ENCODE measurements at regions not wholly inside any gene's neighbourhood (a gene's known extent, or its start where the extent isn't known, plus 50 kb on each side); places are given as distances from the start of the nearest gene placed in this dataset.

DNA sequence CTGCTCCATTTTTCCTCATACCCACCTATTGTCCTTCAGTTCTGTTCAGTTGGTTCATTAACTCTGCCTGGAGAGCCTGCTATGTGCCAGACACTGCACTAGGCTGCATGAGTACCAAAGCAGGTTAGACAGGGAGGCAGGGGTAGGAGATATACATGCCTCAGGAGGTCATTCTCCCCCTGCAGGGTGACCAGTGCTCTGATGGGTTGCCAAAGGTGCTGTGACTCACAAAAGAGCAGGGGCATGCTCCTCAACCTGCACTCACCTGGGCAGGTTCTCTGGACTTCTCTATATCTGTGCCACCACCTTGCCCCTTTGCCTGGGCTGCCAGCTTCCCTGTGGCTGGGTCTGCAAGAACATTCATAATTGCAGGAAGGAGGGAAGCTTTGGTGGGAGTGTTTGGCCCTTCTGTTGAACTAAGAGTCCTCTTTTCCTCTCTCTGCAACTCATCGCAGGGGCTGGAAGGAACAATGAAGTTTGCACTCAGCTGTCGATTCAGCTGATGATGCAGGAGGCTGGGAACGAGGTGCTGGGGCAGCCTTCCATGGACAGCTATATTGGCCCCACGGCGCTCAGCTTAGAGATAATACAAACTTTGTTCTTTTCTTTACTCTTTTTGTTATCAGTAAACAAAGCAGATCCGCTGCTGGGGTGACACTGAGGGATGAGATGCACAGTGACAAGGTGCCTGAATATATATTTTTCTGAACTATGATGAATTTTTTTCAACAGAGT lies 356.4 kb upstream of the PLXNA2 start:
- no peak for DNase-seq

DNA sequence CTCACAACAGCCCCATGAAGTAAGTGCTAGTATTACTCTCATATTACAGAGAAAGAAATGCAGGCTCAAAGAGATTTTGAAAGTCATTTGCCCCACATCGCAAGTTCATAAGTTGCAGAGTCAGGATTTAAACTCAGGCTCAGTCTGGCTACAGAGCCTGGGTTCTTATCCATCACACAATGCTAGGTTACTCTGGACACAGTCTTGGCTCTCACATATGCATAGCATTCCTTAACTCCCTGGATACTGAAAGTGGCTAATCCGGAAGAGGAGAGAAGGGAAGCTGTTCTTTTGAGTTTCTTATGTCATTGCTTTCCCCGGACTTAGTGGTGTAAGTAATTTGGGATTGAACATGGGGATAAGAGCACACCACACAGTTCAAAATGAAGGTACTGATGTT lies 357.4 kb upstream of the PLXNA2 start:
- DNase-seq = no peak

DNA sequence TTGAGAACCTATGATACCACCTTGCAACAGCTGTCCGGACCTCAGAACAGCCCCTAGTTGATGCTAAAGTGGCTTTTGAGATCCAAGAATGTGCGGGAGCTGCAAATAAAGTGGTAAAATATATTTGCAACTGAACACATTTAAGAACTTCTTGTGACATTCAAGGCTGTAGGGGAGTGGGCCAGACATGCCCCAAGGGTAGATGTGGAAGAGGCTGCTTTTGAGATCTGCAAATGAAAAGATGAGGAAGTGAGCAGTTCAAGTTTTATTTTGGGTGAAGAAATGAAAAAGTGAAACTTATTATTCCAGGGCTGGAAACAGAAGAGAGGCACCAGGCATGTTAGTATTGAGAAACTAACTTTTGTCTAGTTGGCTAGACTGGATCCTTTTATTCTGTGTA lies 359.5 kb upstream of the PLXNA2 start:
- no peak for DNase-seq

DNA sequence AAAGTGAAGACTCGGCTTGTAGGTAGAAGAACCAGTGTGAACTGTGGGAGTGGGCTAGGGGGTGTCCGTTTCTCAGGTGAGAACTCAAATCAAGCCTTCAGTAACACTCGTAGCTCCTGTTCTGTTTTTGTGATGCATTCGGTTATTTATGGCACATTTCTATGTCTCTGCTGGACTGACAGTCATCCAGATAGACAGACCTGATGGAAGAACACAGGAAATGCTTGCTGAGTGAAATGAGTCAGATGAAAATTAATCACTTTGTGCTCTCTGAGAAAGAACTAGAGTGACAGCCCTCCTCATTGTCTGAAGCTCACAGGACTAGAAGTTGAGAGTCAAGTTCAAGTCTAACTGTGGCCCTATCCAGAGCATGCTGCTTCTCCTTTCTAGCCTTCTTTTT lies 360.1 kb upstream of the PLXNA2 start:
- DNase-seq = no peak

DNA sequence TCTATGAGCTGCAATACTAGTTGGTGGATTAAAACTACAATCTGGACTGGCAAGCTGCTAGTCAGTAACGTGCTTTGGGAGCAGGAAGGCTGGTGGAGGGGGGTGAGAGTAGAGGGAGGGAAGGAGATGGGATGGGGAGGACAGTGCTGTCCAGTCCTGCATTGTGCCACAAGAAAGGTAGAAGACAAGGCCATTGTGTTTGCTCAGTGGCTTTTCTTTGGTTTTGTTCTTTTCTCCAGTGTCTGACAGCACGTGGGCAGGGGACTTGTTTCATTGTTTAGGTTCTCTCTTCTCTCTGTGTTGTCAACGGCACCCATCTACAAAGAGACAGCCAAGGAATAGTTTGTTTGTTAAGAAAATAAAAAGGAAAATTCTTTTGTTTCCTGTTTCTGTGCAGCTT lies 362.8 kb upstream of the PLXNA2 start:
- no peak for DNase-seq

DNA sequence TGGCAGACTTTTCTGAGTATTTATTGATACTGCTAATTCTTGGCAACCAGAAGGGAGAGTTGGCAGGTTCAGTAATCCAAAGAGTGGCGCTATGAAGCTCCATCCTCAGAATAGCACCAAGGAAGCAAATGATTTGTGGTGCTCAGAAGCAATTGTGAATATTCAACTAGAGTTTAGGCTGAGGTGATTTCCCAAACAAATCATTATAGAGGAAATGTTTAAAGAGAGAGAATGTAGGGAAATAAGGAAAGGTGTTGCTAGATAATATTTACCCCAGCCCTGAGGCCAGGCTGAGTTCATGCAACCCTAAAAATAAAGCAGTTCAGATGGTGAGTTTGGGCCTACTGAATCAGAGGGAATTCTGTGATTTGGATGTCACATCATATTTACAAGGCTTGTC lies 363.4 kb upstream of the PLXNA2 start:
- DNase-seq = no peak

DNA sequence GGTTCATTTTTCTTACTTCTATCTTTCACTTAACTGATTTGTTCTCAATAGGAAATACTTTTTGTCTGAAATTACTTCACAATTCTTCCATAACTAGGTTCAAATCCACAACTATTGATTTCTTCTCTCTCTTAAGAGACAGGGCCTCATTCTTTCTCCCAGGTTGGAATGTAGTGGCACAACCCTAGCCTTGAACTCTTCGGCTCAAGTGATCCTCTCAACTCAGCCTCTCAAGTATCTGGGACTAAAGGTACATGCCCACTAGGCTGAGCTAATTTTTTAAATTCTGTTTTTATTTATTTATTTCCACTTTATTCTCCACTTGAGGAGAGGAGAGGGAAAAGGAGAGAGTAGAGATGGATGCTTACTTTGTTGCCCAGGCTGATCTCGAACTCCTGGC lies 370.4 kb upstream of the PLXNA2 start:
- no peak for DNase-seq

DNA sequence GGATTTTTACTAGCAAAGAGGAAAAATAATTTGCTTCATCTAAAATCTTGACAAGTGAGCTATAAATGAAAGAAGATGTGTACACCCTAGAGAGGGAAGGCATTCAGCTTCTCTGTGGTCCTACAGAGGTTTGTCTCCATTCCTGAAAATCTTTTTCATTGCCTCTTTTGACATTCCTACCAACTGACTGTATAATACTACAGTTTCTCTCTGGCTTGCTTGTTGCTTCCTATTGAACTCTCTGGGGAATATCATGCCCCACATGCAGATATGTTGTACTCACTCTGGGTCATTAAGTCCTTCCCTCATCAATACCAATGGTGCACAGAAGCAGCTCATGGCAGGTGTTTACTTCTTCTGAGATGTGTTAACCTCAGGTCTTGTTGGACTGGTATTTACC lies 371.2 kb upstream of the PLXNA2 start:
- DNase-seq = no peak

DNA sequence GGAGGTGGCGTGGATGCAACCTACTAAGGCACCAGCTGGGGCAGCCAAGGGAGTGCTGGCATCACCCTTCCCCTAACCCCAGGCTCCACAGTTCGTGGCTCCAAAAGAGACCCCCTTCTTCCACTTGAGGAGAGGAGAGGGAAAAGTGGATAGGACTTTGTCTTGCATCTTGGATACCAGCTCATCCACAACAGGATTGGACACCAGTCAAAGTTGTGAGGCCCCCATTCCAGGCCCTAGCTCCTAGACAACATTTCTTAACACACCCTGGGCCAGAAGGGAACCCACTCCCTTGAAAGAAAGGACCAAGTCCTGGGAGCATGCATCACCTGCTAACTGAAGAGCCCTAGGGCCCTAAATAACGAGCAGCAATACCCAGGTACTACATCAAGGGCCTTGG lies 372.6 kb upstream of the PLXNA2 start:
- no peak for DNase-seq

DNA sequence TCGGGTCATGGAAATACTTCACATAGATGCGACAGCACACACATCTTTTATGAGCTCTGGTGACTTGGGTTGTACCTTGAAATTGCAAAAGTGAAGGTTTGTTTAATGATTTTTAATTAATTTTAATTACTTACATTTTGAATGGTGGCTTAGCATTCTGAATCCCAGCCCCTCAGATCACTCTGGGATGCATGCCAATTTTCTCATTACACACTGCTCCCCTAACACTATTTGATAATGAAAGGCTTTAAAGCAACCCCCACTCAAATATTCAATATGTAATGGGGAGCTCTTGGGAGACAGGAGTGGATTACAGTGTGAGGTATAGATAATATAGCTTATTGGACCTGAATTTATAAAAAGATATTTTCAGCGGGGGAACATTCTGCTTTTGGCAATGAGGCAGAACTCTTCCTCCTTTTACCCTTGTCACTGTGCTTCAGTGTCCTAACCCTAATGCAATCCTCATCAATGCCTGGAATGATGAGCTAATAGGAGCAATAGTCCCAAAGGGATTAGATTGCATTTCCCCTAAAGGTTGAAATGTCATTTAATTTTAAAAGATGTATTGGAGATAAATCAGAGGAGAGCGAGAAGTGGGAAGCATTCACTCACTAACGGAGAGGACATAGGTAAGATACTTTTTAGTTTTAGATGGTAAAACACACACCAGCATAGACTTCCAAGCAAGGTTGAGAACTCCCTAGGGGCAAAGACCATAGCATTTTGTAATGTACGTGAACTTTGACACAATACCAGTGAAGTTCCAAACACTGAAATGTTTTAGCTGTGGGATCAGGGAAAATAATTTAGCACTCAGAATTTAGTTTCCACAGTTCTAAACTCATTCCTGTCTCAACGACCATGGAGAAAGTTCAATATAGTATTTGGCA lies 384.1 kb upstream of the PLXNA2 start:
- DNase-seq = no peak

DNA sequence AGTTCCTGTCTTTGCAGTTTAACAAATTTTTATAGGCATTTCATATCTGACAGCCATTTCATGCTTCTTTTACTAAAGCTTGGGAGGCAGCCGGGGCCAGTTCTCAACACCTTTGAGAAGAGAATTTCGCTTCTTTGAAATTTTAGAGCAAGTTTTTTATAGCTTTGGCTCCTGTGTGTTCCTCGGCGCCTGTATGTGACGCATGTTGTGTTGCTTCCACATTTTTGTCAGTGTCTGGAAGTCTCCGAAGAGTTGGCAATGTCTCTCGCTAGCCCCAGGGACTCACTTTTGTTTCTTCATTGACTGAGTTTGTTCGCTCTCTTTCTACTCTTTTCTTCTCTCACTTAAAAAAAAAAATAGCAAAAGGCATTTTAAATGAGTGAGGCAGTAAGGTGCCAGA lies 386.9 kb upstream of the PLXNA2 start:
- DNase-seq = no peak

DNA sequence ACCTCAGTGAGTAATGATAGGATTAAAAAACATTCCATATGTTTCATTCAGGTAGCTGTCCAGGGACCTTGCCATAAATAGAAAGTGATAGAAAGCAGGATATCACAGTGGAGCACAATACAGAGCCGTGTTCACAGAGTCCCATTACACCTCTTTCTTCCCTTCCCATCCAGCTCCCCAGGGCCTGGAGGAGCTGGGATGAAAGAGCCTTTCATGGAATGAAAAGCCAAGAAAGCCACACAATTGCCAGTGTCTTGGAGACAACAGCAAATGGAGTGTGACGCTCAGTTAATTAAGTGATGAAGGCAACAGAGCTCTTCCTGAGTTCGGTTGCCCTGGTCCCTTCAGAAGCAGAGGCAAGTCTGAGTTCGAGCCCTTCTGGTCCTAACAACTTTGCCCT lies 387.3 kb upstream of the PLXNA2 start:
- DNase-seq = no peak

DNA sequence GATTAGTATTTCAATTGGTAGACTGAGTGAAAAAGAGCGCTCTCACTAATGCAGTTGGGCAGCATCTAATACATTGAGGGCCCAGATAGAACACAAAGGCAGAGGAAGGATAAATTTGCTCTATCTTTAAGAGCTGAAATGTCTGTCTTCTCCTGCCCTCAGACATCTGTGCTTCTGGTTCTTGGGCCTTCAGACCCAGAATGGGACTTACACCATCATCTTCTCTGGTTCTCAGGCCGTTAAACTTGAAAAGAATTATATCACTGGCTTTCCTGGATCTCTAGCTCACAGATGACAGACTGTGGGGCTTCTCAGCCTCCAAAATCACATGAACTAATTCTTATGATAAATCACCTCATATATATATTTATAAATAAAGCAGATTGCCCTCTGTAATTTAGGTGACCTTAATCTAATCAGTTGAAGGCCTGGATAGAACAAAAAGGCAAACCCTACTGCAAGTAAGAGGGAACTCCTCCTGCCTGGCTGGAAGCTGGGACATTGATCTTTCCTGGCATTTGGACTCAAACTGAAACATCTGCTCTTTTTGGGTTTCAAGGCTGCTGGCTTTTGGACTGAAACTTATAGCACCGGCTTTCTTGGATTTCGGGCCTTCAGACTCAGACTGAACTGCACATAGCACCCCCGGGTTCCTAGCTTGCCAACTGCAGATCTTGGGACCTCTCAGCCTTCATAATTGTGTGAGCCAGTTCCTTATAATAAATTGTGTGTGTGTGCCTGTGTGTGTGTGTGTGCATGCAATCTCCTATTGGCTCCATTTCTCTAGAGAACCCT lies 390.4 kb upstream of the PLXNA2 start:
- no peak for DNase-seq

DNA sequence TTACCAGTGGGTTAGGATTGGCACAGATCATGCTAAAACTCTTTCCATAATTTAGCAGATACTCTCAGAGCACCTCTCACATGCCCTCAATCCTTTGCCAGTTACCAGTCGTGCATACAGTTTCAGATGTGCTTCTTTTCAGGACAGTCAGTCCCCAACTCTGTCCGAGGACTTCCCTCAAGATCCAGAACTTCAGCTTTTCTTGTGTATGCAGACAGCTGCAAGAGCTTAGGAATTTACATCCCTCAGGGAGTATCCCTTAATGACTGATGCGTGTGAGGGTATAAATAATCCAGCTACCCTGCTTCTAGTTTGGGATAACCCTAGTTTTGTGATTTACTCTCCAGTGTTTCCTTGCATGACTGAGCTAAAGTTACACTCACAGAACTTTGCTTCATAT lies 393.0 kb upstream of the PLXNA2 start:
- DNase-seq = no peak

DNA sequence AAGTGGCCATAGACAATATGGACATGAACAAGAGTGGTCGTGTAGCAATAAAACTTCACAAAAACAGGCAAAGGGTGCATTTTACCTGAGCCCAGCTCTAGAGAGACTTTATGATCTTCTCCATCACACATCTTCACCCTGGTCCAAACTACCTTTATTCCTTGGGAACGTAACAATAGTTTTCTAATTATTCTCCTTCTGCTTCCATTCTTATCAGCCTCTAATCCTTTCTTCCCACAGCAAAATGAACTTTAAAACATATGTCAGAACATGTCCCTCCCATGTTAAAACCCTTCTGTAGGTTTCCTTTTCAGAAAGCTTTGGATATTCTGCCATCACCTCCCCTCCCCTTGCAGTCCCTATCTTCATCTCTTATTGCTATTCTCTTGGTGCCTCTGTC lies 395.2 kb upstream of the PLXNA2 start:
- no peak for DNase-seq

DNA sequence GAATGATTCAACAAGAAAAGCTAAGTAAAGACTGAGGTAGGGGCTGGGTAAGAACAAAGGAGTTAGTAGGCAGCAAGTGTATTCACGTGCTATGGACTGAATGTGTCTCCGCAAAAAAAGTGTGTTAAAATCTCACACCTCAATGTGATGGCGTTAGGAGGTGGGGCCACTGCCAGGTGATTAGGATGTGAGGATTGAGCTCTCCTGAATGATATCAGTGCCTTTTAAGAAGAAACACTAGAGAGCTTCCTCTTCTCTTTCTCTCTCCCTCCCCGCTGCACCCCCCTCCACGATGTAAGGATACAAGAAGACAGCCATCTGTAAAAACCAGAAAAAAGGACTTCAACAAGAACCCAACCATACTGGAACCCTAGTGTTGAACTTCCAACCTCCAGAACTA lies 396.1 kb upstream of the PLXNA2 start:
- no peak for DNase-seq

DNA sequence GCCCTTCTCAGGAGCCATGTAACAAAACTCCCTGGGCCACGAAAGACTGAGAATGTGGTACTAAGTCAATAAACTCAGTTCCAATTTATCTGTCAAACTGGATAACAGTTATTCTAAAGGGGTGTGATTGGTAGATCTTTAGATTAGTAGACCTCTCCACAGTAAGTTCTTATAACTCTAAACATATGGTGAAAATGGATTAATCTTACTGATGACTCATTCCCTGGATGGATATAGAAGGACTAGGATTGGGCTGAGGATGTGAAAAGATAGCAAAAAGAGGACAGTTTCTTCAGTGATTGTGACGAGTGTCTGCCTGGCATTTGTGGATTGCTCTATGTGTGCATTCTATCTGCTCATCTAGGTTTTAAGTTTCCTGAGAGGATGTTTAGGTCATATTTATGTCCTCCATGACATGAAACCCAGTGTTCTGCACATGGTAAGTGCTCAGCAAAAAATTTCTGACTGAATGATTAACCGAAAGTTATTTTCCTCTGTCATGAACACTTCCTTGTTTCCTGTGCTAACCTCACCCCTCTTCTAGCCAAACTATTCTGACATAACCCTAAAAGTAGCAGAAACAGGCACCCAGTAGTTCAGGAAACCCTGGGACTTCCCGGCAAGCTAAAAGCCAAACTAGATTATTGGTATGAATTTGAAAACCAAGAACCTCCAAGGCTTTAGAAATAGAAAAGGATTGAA lies 397.5 kb upstream of the PLXNA2 start:
- DNase-seq = no peak

DNA sequence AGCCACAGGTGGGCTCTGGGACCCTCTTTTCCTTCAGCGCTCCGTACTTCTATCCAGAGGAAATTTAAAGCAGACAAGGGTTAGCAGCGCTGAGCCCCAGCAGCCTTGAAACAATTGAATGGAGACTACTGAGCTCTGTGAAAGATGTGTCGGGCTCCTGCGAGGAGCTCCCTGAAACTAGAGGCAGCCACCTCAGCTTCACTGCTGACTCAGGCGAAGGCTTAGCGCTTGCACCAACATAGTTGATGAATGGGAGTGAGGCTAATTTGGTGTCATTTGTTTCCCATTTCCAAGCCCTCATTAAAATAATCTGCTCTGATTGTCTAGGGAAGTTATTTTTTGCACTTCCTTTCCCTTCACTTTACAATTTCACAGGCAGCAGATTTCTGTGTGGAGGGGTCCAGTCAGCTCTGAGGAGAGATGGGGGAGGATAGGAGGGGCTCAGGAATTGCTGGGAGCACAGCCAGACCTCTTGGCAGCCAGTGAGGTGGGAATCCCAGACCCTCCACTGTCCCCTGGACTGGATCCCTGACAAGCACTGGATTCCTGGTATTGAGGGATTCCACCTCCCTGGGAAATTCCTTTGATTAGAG lies 398.9 kb upstream of the PLXNA2 start:
- DNase-seq = no peak

DNA sequence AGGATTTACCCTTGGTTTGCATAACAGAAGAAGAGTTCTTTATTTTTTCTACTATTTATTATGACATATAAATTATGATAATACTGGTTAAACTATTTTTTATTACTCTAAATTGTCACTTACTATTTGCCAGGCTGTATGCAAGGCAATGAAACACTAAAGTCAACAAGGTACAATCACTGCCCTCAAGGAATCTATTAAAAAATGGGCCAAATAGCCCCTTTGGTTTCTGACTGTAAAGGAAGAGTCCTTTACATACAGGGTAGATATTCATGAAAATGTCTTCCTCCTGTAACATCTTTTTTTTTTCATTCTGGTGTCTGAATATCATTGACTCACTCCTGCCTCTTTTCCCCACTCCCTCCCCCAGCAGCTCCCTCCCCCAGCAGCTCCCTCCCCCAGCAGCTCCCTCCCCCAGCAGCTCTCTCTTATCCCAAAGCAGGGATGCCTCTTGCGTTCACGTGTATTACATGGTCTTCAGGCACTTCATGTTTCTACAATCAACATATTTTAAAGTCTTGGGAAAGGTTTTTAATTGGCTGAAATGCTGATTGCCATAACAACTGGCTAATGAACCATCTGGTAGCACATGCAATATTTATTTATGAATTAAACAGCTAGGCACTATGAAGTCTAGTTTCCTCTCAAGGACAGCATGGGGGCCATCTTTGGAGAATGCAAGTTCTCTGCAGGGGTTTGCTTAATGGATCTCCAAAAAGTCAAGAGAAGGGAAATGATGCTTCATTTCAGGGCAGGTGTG lies 400.4 kb upstream of the PLXNA2 start:
- DNase-seq = no peak

DNA sequence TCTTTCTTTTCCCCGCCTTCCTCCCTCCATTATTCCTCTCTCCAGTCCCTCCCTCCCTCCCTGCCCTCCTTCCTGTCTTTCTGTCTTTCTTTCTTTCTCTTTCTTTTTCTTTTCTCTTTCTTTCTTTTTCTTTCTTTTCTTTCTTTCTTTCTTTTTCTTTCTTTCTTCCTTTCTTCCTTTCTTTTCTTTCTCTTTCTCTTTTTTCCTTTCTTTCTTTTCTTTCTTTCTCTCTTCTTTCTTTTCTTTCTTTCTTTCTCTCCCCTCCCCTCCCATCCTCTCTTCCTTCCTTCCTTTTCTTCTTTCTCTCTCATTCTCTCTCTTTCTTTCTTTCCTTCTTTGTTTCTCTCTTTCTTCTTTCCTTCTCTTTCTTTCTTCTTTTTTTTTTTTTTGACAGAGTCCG lies 402.2 kb upstream of the PLXNA2 start:
- no peak for DNase-seq

DNA sequence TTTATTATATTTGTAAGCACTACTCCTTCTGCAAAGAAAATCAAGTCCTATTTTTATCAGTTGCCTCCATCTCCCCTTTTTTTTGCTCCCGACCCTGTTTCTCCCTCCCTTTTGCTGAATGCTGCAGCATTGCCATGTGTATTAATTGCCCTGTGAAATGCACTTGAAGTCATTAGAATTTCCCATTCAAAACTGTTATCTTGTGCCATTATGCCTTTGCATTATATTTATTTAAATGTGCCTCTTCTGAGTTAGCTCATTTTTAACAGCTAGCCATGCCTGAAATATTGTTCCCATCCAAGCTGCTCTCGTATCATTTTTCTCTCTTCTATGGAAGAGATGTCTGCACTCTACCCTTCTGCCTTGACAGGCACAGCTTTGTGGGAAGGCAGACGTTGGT lies 404.0 kb upstream of the PLXNA2 start:
- no peak for DNase-seq

All from activated naive CD4-positive, alpha-beta T cell treated with Interleukin-2 at 50 U/mL for 16 hours (primary cell).